Cardiac fibroblast (primary cell): ENCODE measurements at regions not wholly inside any gene's neighbourhood (a gene's known extent, or its start where the extent isn't known, plus 50 kb on each side); places are given as distances from the start of the nearest gene placed in this dataset.
"Not testable (repeated sequence)": the region's sequence is repeated elsewhere in the genome, so short reads cannot be mapped to it uniquely, and the experiment has no call there.

Experiments used
- DNase-seq, 2 donors: peaks; one replicate each; pipeline versions ENCODE4 v3.0.0 to v3.0.0-alpha.2; 2010; ENCODE audit warnings: low read depth in 2 of 2
- H3K4me3 ChIP-seq, 2 donors: replicated peaks in 1 of 2; 1 replicate in 1 of 2; 2 replicates in 1 of 2; pipeline ENCODE4 v1.5.1; 2011; ENCODE audit warnings: low read depth in 2 of 2, low read length in 2 of 2, mild to moderate bottlenecking in 2 of 2, moderate library complexity in 1 of 2
- CTCF ChIP-seq: IDR thresholded peaks from one replicate; pipeline ENCODE4 v1.5.1; 2011; ENCODE audit warnings: low read depth, mild to moderate bottlenecking, low read length, inconsistent platforms

GRCh38 chr13:109983447-109983846 lies 197.1 kb upstream of the IRS2 start:
- DNase-seq: no peak
- no peak overlapping the region for H3K4me3 ChIP-seq
- no peak for TF ChIP-seq CTCF

- DNase-seq: no peak
- H3K4me3 ChIP-seq: no peak overlapping the region
- TF ChIP-seq CTCF: no peak
Observed at GRCh38 chr13:109981000-109981399, 194.6 kb upstream of the IRS2 start.

GRCh38 chr13:109979676-109980075 lies 193.3 kb upstream of the IRS2 start:
- DNase-seq, H3K4me3 ChIP-seq: not testable (repeated sequence)

- no peak for TF ChIP-seq CTCF
- no peak for DNase-seq
- no peak overlapping the region for H3K4me3 ChIP-seq
Observed at GRCh38 chr13:109979228-109979627, 192.8 kb upstream of the IRS2 start.

GRCh38 chr13:109977212-109977968 lies 191.0 kb upstream of the IRS2 start:
- no peak for TF ChIP-seq CTCF
- no peak overlapping the region for H3K4me3 ChIP-seq
- DNase-seq: no peak

- TF ChIP-seq CTCF: no peak
- no peak for DNase-seq
- no peak overlapping the region for H3K4me3 ChIP-seq
Observed at GRCh38 chr13:109976206-109976997, 190.0 kb upstream of the IRS2 start.

GRCh38 chr13:109974354-109974753 lies 188.0 kb upstream of the IRS2 start:
- H3K4me3 ChIP-seq: no peak overlapping the region
- no peak for TF ChIP-seq CTCF
- peak; percentile 19 to 36 for DNase-seq
